Ishikawa (cell line): ENCODE measurements at regions not wholly inside any gene's neighbourhood (a gene's known extent, or its start where the extent isn't known, plus 50 kb on each side); places are given as distances from the start of the nearest gene placed in this dataset.

Experiments
- CEBPB ChIP-seq: IDR thresholded peaks from 2 replicates; pipeline ENCODE4 v1.6.1; 2012
- CREB1 ChIP-seq: IDR thresholded peaks from 2 replicates; pipeline ENCODE4 v1.6.1; 2012; ENCODE audit warnings: low read depth
- EGR1 ChIP-seq: IDR thresholded peaks from 2 replicates; pipeline ENCODE4 v1.6.1; 2012
- FOXM1 ChIP-seq: IDR thresholded peaks from 2 replicates; pipeline ENCODE4 v1.6.1; 2012; ENCODE audit warnings: low read depth, borderline replicate concordance
- MAX ChIP-seq: IDR thresholded peaks from 2 replicates; pipeline ENCODE4 v1.6.1; 2012
- NFIC ChIP-seq: IDR thresholded peaks from 2 replicates; pipeline ENCODE4 v1.6.1; 2012
- RAD21 ChIP-seq: IDR thresholded peaks from 2 replicates; pipeline ENCODE4 v1.6.1; 2012; ENCODE audit warnings: low read depth
- REST ChIP-seq: IDR thresholded peaks from 2 replicates; pipeline ENCODE4 v1.6.1; 2012; ENCODE audit warnings: low read depth, mild to moderate bottlenecking
- TAF1 ChIP-seq: IDR thresholded peaks from 2 replicates; pipeline ENCODE4 v1.6.1; 2012; ENCODE audit warnings: low read depth, mild to moderate bottlenecking
- TCF12 ChIP-seq: IDR thresholded peaks from 2 replicates; pipeline ENCODE4 v1.6.1; 2012; ENCODE audit warnings: low read depth
- TEAD4 ChIP-seq: IDR thresholded peaks from 2 replicates; pipeline ENCODE4 v1.6.1; 2012
- YY1 ChIP-seq: IDR thresholded peaks from 2 replicates; pipeline ENCODE4 v1.6.1; 2012; ENCODE audit warnings: low read depth
- ZBTB7A ChIP-seq: IDR thresholded peaks from 2 replicates; pipeline ENCODE4 v1.6.1; 2012; ENCODE audit warnings: low read depth
- TF ChIP-seq, protein P1 (sequence below): IDR thresholded peaks from 2 replicates; pipeline ENCODE4 v1.6.1; 2012

GRCh38 chr5:60332244-60333004, 367.5 kb downstream of the DEPDC1B start:
- TF ChIP-seq TEAD4 (no peak), CREB1 (no peak)

DNA sequence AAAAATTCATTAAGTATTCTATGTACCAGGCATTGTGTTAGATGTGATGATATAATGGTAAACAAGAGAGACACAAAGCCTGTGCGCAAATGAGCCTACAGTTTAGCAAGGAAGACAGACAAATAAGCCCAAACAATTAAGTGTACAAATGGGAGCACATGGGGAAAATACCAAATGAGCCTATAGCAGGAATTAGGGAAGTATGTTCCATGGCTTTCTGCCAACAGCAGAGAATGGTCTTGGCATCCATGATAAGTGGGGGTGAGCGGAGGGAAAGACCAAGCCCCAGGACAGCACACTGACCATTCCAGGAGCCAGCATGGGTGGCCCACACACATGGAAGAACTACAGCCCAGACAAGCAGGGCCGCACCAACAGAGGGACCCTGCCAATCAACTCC, 369.7 kb downstream of the DEPDC1B start:
- TF ChIP-seq CEBPB (no peak), FOXM1 (no peak), TEAD4 (no peak), EGR1 (no peak), NFIC (no peak), TAF1 (no peak), CREB1 (no peak), REST (no peak), YY1 (no peak)

DNA sequence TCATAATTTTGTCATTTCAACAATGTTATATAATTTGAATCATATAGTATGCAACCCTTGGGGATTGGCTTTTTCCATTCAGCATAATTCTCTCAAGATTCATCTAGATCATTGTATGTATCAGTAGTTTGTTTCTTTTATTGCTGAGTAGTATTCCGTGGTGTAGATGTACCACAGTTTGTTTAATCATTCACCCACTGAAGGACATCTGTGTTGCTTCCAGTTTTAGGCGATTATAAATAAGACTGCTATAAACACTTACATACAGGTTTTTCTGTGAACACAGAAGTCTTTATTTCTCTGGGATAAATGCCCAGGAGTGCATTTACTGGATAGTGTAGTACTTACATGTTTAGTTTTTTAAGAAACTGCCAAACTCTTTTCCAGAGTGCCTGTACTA, 374.1 kb downstream of the DEPDC1B start:
- no peak for TF ChIP-seq NFIC
- TF ChIP-seq TCF12, result no peak
- no peak for TF ChIP-seq FOXM1
- TF ChIP-seq YY1, result no peak
- TF ChIP-seq TAF1, result no peak
- TF ChIP-seq REST, result no peak
- no peak for TF ChIP-seq ZBTB7A
- TF ChIP-seq TEAD4, result no peak
- TF ChIP-seq CREB1, result no peak

GRCh38 chr5:60323596-60323995, 376.4 kb downstream of the DEPDC1B start:
- TF ChIP-seq NFIC (no peak), TCF12 (no peak), REST (no peak), TEAD4 (no peak), CEBPB (no peak), ZBTB7A (no peak)
- TF ChIP-seq, protein P1, sequence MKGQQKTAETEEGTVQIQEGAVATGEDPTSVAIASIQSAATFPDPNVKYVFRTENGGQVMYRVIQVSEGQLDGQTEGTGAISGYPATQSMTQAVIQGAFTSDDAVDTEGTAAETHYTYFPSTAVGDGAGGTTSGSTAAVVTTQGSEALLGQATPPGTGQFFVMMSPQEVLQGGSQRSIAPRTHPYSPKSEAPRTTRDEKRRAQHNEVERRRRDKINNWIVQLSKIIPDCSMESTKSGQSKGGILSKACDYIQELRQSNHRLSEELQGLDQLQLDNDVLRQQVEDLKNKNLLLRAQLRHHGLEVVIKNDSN, result no peak

- TF ChIP-seq TEAD4 (no peak), TAF1 (no peak)
These were observed 387.9 kb downstream of the DEPDC1B start for GRCh38 chr5:60312098-60312497.

GRCh38 chr5:60299944-60300343, 400.0 kb downstream of the DEPDC1B start:
- TF ChIP-seq RAD21 (no peak), FOXM1 (no peak), MAX (no peak), TCF12 (no peak), CREB1 (no peak), CEBPB (no peak), TAF1 (no peak), ZBTB7A (no peak), TEAD4 (no peak)
- TF ChIP-seq, protein P1, result no peak
